GM12891 (cell line): ENCODE measurements at regions not wholly inside any gene's neighbourhood (a gene's known extent, or its start where the extent isn't known, plus 50 kb on each side); places are given as distances from the start of the nearest gene placed in this dataset.
"Not testable (repeated sequence)": the region's sequence is repeated elsewhere in the genome, so short reads cannot be mapped to it uniquely, and the experiment has no call there.

Source experiments
- DNase-seq: peaks from one replicate; pipeline ENCODE4 v3.0.0; 2011; ENCODE audit warnings: low spot score; ENCODE audit not compliant: insufficient read length
- FAIRE-seq: peaks from 2 replicates; lab custom pipeline; 2011; peaks lifted over from hg19 to GRCh38; lab: Jason Lieb, UNC
- PAX5 ChIP-seq: IDR thresholded peaks from 2 replicates; pipeline ENCODE4 v1.6.1; 2011; ENCODE audit warnings: low read length, moderate library complexity, mild to moderate bottlenecking; ENCODE audit not compliant: insufficient read depth, severe bottlenecking
- POLR2A ChIP-seq: IDR thresholded peaks from 2 replicates; pipeline ENCODE4 v1.6.1; 2011; ENCODE audit warnings: low read depth, low read length, control low read depth
- POLR2AphosphoS5 ChIP-seq: IDR thresholded peaks from 2 replicates; pipeline ENCODE4 v1.6.1; 2011; ENCODE audit warnings: low read depth, low read length, control low read depth
- POU2F2 ChIP-seq: IDR thresholded peaks from 2 replicates; pipeline ENCODE4 v1.6.1; 2011; ENCODE audit warnings: low read depth, mild to moderate bottlenecking, control low read depth, low read length, moderate library complexity
- SPI1 ChIP-seq: IDR thresholded peaks from 2 replicates; pipeline ENCODE4 v1.6.1; 2011; ENCODE audit warnings: low read depth, low read length, control low read depth
- TAF1 ChIP-seq: IDR thresholded peaks from 2 replicates; pipeline ENCODE4 v1.6.1; 2011; ENCODE audit warnings: low read depth, low read length, control low read depth

GRCh38 chr14:43745746-43746145 lies 761.3 kb downstream of the FSCB start:
- FAIRE-seq (no peak), DNase-seq (no peak)
- TF ChIP-seq SPI1 (no peak), POU2F2 (no peak), POLR2A (no peak), POLR2AphosphoS5 (no peak), PAX5 (no peak), TAF1 (no peak)

GRCh38 chr14:43735932-43736331 lies 771.2 kb downstream of the FSCB start:
- FAIRE-seq (no peak), DNase-seq (no peak)
- no peak for TF ChIP-seq SPI1
- TF ChIP-seq PAX5 = no peak
- TF ChIP-seq POLR2A = no peak
- no peak for TF ChIP-seq POU2F2
- TF ChIP-seq POLR2AphosphoS5 = no peak
- TF ChIP-seq TAF1 = no peak

GRCh38 chr14:43729143-43729542 lies 777.9 kb downstream of the FSCB start:
- no peak for DNase-seq
- no peak for FAIRE-seq
- no peak for TF ChIP-seq SPI1
- TF ChIP-seq TAF1 = no peak
- TF ChIP-seq PAX5 = no peak
- no peak for TF ChIP-seq POU2F2
- no peak for TF ChIP-seq POLR2A
- TF ChIP-seq POLR2AphosphoS5 = no peak

- no peak for TF ChIP-seq SPI1
- no peak for TF ChIP-seq POLR2A
- no peak for TF ChIP-seq PAX5
- no peak for TF ChIP-seq POU2F2
- TF ChIP-seq POLR2AphosphoS5 = no peak
- TF ChIP-seq TAF1 = no peak
- FAIRE-seq (no peak), DNase-seq (no peak)
These were observed 800.2 kb downstream of the FSCB start for GRCh38 chr14:43706900-43707299.

- FAIRE-seq, DNase-seq: not testable (repeated sequence)
These were observed 808.4 kb downstream of the FSCB start for GRCh38 chr14:43698561-43699284.

- no peak for FAIRE-seq
These were observed 810.1 kb downstream of the FSCB start for GRCh38 chr14:43697003-43697402.

GRCh38 chr14:43692706-43693105 lies 814.4 kb downstream of the FSCB start:
- DNase-seq (no peak), FAIRE-seq (no peak)
- TF ChIP-seq PAX5 = no peak
- TF ChIP-seq POLR2A = no peak
- no peak for TF ChIP-seq POU2F2
- no peak for TF ChIP-seq SPI1
- no peak for TF ChIP-seq POLR2AphosphoS5
- no peak for TF ChIP-seq TAF1

More at GRCh38 chr14:43697003-43697402, 810.1 kb downstream of the FSCB start:
- TF ChIP-seq TAF1 (no peak), POU2F2 (no peak), POLR2AphosphoS5 (no peak), SPI1 (no peak), PAX5 (no peak), POLR2A (no peak)
- DNase-seq = no peak

- DNase-seq = no peak
- FAIRE-seq = no peak
- TF ChIP-seq PAX5 (no peak), POU2F2 (no peak), SPI1 (no peak), TAF1 (no peak), POLR2AphosphoS5 (no peak), POLR2A (no peak)
These were observed 819.2 kb downstream of the FSCB start for GRCh38 chr14:43687921-43688320.

GRCh38 chr14:43677581-43677980 lies 829.5 kb downstream of the FSCB start:
- no peak for TF ChIP-seq POLR2A
- TF ChIP-seq SPI1 = no peak
- no peak for TF ChIP-seq POU2F2
- no peak for TF ChIP-seq TAF1
- TF ChIP-seq POLR2AphosphoS5 = no peak
- TF ChIP-seq PAX5 = no peak
- DNase-seq (no peak), FAIRE-seq (no peak)

- FAIRE-seq (no peak), DNase-seq (no peak)
- TF ChIP-seq PAX5 (no peak), POLR2A (no peak), POU2F2 (no peak), POLR2AphosphoS5 (no peak)
These were observed 832.8 kb downstream of the FSCB start for GRCh38 chr14:43674273-43674672.
